NCI-H1417 treated with DMSO at 0.1 percent for 48 hours (cell line): ENCODE measurements at regions not wholly inside any gene's neighbourhood (a gene's known extent, or its start where the extent isn't known, plus 50 kb on each side); places are given as distances from the start of the nearest gene placed in this dataset.

Source experiments
- DNase-seq: peaks from one replicate; lab custom pipeline; 2025; lab: John Stamatoyannopoulos, UW

DNA sequence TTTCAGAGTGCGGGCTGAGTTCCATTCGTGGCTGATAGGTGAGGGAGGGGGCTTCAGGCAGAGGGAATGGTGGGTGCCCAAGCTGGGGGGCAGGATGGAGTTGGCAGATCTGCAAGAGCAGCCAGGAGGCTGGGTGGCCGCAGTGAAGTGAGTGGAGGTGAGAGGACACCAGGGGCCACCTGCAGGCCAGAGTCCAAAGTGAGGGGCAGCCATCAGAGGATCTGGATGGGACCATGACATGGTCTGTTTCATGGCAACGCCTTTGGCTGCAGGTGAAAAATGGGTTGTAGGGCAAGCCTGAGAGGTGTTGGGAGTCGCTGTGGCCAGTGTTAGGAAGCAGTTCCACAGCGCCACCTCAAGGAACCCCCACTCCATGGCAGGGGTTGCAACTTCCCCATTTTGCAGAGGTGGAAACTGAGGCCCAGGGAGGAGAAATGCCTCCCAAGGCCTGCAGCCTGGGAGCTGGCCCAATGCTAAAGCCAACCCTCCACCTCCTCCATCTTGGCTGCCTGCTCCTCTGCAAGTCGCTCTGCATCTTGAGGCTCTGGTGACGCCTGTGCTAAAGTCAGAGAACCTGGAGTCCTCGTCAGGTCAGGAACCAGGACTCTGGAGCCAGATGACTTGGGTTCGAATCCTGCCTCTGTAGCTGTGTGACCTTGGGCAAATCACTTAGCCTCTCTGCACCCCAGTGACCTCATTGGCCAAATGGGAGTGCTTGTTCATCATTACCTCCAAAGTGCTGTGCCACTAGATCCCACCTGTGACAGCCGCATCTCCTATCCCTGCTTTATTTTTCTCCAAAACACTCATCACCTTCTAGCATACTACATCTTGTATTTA is 153.8 kb downstream of the CEBPB start:
- no peak for DNase-seq

DNA sequence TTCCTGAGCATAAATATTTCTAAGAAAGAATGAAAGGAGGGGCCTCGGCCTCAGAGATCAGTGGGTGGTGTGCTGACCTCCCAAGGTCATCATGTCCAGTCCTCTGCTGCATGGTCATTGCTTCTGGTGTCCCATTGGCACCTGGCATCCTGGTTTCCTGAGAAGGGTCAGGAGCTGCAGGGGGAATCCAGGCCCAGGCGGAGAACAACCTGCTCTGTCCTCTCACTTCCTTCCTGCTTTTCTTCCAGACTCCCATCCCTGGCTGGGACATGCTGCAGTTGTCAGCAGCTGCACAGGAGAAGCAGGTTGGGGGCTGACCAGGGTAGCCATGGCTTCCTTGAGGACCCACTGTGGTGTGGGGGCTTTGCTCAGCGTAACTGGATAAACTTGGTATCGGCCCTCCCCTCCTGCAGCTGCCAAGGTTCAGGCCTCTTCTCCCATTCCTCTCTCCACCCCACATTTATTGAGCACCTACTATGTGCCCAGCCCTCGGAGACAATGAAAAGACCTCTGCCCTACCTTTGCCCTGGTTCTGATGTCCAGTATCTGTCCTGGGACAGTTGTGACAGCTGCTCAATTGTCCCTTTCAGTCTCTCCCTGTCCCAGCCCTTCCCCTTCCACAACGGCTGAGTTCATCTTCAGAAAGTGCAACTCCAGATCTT is 155.2 kb downstream of the CEBPB start:
- DNase-seq = no peak

DNA sequence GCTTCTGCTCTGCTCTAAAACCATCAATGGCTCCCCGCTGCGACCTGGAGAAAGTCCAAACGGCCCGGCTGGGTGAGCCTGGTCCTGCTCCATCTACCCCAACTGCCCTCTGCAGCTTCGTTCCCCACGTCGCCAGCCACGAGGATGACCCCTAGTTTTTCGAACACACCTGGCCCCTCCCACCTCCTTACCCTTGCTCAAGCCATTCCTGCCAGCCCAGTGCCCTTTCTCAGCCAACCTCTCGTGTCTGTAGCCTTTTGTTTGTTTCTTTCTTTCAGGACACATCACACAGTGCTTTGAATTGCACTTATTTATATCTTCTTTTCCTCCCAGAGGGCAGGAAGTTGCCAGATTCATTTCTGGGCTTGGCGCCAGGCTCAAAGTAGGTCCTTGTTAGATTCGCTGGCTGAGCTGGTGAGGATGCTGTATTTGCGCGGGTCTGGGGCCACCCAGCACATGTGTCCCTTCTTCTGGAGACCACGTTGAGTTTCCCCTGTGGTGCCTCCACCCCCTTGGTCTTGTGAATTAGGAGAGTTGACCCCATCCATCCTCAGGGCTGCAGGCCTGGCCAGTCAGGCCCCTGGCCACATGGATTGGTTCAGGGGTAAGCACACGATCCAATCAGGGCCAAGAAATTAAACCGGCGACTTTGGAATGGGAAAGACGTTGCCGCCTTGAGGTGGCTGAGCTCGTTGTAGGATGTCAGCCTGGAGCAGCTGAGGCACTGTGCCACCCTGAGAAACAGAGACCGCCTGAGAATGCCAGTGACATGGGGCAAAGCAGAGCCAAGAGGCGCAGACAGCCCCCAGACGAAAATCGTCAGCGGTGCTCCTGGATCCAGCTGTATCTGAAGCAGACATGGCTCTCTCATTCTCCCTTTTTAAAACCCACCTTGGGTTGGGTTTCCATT is 156.0 kb downstream of the CEBPB start:
- no peak for DNase-seq

DNA sequence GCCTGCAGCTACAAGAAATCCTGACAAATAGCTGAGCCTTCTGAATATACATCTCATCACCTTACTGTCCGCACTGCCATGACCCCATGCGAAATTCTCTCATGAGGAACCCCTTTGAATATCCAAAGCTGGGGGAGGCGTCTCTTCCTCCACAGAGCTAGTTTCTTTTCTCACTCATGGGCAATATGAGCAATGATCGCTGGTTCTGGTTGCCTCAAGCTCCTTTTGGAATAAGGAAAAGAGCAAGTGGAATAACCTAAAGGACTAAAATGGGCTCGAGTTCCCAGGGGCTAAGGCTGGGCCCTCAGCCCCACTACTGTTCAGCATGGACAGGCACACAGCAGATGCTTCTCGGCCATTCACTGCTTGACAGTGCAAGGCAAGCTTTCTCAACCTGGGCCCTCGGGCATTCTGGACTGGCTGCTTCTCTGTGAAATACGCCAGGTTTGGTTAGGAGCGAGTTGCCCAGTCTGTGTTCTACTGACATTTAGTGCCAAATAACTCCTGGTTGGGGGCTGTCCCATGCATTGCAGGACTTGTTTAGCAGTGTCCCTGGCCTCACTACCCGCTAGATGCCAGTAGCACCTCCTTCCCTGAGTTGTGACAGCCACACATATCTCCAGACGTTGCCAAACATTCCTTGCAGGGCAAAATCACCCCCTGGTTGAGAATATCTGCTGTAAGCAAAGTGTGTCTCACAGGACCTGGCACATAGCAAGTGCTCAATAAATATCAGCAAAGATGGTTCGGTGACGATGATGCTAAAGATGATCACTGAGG is 156.8 kb downstream of the CEBPB start:
- DNase-seq = no peak

DNA sequence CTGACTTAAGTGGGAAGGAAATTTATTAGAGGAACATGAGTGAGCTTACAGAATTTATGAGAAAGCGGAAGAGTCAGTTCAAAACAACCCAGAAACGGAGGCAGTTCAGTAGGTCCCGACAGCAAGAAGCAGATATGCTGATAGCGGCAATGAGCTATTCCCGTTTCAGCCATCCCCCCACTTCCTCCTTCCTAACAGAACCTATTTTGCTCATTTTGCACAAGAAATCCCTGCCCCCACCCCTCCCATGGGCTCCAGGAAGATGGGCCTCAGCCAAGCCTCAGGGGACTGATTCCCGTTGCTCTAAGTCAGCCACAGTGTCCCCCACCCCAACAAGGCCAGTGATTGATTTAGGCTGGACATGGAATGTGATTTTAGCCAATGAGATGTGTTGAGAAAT is 157.5 kb downstream of the CEBPB start:
- DNase-seq = no peak

DNA sequence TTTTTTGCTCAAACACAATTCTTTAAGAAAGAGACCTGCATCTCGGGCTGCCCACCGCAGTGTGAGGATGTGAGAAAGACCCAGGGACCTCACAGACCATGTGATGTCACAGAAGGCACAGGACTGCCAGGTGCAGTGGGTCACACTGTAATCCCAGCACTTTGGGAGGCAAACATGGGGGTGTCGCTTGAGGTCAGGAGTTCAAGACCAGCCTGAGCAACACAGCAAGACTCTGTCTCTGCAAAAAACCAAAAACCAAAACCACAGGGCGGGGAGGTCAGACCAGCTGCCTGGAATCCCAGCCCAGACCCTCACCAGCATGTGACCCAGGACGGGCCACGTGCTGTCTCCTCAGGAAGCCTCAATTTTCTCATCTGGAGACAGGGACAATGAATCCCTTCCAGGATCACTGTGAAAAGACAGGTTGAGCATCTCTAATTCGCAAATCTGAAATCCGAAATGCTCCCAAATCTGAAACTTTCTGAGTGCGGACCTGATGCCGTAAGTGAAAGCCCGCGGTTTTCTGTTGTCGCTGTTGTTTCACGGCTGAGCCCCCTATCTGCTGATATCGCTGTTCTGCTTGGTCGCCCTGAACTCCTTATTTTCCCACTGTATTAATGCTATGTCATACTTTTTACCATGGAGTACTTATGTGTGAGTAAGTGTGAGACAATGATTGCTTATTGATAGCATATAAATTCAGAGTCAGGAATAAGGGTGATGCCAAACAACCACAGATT is 159.5 kb upstream of the PTPN1 start:
- DNase-seq = no peak

DNA sequence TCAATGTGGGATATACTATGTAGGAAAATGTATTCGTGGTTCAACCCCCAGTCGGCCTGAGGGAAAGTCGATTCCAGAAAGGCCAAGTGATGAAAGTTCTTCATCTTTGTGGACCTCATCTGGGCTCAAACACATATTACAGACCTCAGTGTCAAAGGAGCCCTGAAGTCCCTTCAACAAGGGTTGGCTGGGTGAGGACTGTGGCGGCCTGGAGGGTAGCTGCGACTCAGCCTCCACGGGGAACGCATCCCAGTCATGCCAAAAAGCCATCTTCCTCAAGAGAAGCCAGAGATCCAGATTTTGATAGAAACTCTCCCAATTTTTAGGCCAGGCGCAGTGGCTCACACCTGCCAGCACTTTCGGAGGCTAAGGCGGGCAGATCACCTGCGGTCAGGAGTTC is 158.6 kb upstream of the PTPN1 start:
- DNase-seq = no peak

DNA sequence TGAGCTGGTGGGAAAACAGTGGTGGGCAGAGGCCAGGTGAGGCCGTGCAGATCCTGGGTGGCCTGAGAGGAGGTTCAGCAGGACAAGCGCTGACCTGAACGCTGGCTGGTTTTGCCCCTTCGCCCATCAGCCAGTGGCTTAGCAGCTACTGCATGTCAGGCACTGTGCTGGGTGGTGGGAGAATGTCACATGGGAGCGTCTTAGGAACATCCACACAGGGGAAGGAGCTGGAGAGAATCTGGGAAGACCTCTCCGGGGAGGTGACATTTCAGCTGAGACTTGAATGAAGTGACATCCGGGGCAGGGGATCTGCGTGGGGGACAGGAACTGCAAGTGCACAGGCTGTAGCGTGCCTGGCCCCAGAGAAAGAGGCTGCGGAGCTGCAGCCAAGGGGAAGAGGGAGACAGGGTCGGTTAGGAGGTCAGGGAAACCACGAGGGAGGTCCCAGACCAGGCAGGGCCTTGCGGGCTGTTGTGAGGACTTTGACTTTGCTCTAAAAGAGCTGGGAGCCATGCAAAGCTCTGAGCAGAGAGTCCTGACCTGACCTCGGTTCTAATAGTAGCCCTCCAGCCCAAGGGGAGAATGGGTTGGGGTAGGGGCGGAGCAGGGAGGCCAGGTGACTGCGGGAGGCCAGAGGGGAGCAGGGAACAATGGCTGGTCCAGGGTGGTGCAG is 156.8 kb upstream of the PTPN1 start:
- no peak for DNase-seq

DNA sequence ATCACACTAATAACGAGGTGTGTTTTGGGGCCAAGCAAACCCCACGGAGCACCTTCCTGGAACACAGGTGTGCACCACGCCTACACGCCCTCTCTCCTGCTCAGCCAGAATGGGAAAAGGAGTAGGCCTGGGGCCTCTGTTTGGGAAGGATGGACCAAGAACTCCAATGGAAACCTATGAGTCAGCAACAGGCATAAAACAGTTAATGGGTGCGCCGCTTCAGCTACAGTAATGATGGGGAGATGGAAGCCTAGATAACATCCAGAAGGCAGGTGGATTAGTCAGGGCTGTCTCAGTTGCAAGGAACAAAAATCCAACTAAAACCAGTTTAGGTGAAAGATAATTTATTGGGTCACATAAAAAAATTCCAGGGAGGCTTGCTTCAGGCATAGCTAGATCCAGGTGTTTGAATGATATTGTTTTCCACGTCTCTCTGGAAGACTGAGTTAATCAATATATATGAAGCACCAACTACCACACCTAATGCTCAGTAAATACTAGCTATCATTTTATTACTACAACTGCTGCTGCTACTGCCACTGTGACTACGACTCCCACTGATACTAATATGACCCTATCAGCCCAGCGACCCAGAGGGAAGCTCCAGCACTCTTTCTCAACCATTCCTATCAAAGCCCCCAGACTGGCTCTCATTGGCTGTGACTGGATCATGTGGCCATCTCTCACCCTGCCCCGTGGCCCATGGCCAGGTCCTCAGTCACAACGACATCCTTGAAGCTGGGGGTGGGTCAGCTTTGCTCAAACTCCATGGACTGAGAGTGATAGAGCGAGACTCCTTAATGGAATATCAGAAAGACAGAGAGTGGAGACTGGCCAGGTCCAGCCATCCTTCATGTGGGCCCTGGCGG is 155.2 kb upstream of the PTPN1 start:
- DNase-seq = no peak

DNA sequence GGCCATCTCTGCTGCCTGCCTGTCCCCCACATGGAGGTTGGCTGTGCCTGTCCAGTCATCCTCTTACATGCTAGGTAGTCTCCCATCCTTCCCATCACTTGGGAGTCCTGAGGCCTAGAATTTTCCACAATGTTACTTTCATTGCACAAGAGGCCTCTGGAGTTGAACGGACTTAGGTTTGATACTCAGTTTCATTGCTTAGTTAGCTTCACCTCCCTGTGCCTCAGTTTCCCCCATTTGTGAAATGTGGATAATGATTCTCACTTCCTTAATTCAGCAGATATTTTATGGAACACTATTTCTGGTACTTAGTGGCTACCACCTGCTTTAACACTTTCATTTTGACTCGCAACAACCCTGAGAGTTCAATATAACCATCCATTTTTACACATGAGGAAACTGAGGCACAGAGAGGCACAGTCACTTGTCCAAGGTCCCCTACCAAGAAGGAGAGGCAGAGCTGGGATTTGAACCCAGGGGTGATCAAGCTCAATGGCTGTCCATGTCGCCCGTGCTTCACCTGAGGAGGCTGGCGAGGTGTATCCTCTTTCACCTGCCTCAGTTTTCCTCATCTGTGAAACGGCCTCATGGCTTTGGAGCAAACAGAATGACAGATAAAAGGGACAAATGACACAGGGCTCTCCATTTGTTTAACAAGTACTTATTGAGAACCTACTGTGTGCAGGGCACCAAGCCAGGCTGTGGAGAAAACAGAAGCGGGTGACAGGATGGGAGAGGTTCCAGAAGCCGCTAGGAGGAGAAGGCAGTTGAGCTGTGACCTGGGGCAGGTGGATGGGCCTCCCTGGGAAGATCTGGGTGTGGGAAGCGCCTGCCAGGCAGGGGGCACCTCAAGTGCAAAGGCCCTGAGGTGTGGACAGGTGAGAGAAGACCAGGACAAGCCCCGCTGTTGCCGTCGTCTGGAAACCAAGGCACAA is 154.3 kb upstream of the PTPN1 start:
- DNase-seq = no peak

DNA sequence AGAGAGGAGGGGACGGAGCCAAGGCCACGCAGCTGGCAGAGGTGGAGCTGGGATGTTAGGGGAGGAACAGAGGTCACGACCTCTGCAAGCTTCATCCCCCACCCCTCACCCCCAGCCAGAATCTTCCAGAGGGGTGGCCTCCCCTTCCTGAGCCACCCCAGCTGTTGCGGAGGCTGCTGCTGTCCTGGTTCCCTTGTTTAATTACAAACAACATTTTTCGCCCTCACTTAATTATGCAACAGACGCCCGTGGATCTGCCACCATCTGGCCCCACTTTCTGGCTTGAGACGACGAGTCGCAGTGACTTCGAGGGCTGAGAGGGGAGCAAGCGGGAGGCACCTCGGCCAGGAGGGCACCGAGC is 153.7 kb upstream of the PTPN1 start:
- DNase-seq = no peak

DNA sequence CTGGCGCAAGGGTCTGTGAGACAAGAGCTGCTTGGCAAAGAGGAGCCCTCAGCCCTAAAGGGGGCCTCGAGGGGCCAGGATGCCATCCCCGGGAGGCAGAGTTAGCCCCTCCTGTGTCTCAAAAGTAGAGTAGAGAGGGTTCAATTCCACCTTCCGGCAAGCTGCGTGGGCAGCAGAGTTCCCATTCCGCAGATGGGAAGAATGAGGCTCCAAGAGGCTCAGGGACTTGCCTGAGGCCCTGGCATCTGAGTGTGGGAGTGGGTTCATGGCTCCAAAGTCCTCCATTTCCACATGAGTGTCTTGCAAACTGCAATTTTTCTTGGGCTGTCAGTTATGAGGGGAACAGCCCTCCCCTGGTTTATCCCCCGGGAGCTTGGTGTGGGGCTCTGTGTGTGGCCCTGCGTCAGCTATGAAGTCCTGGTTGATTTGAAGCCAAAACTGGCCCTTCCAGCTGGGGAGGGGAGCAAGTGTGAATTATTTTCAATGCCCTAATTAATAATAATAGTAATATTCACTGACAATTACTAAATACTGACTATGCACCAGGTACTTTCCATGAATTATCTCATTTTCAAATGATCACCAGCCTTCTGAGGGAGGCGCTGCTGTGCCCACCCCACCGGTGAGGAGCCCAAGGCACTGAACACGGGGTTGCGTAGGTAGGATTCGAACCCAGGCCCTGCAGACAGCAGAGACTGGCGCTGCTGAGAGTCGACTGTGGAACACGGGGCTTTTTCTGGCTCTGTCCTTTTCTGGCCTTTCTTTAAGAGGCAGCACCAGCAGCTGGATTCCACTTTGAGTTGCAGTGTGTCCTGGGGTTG is 153.0 kb upstream of the PTPN1 start:
- DNase-seq = no peak

DNA sequence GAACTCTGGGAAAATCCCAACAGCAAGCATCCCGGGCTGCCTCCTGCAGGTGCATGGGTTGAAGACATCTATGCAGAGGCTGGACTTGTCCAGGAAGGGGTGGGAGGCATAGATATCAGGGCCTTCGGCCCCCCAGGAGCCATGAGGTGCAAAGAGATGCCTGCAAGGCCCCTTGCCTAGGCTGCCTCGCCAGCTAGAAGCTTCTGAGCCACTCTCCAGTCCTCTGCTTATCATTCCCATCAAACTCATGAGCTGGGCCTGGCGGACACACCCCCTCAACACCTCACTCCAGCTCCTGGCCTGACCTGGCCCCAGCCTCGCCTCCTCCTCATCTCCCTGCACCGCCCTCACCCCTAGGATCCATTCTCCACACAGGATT is 152.4 kb upstream of the PTPN1 start:
- DNase-seq = no peak

DNA sequence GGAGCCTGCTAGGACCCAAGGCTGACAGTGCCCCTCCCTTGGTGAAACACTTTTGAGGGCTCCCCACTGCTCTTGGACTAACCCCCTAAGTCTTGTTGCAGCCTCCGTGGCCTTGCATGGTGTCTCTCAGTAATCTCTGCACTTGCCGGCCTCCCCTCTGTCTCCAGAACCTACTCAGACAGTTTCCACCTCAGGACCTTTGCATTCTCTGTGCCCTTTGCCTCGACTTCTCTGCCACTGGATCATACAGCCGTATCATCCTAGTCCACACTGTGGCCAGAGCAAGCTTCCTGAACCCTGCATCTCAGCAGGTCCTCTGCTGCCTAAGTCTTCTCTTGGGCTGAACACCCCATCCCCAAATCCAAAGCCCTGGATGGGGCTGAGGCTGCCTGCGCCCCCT is 152.0 kb upstream of the PTPN1 start:
- DNase-seq = no peak

DNA sequence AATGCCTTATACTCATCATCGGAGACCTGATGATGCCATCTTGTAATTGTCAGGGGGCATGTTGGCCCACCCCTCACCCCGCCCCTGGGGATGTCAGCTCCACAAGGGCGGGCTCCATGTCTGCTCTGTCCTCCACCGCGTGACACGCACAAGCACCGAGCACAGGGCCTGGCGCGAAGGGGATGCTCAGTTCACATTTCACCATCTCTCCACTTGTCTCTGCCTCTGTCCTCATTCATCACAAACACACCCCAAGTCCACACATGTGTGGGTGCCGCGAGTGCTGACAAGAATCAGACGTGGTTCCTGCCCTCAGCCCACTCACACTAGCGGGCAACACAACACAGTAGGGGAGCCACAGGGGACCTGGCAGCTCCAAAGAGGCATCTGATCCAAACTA is 151.2 kb upstream of the PTPN1 start:
- DNase-seq = no peak

DNA sequence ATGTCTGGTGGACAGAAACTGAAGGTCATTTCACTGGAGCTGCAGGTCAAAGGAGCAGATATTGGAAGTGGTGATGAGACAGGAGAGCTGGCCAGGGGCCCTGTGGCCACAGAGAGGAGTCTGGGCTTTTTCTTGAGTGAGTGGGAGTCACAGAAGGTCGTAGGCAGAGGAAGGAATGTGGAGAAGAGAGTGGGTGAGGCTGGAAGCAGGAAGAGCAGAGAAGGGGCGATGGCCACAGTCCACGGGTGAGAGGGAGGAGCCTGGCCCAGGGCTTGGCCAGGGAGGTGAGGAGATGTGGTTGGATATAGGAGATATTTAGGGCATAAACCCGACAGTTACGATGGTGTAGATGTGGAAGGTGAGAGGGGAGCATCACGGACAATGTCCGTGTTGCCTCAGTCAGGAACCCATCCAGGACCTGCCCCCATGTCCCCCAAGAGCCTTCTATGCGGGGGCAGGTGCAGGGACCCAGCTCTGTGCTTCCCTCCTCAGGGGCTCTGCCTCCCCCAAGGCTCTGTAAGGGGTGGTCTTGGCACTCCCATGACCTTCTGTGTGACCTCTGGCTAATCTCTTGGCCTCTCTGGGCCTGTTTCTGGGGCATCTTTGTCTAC is 150.5 kb upstream of the PTPN1 start:
- no peak for DNase-seq

DNA sequence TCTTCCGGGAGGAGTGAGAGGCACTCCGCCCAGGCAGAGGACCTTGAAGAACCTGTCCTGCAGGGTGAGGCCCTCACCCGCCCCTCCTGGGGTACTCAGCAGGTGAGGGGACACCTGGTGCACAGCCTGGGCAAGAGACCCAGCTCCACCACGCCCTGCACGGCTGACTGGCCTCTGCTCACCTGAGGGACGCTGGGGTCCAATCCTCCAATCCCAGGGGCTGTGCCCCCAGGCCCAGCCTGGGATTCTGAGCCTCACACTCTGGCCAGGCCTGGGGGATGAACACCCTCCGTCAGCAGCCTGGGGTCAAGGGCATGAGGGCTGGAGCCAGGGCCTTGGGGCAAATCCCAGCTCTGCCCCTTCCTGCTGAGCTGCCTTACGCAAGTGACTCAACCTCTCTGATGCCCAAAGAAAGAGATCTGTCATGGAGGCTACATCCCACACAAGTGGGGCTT is 149.9 kb upstream of the PTPN1 start:
- no peak for DNase-seq
